ENCODE measurements at regions not wholly inside any gene's neighbourhood (a gene's known extent, or its start where the extent isn't known, plus 50 kb on each side); places are given as distances from the start of the nearest gene placed in this dataset.

GRCh38 chr10:3619241-3619640, 165.8 kb downstream of the KLF6 start:
- H3K27ac ChIP-seq, result no peak overlapping the region
- no peak for TF ChIP-seq CTCF (conservative IDR thresholded peaks at IDR 0.05; ENCODE audit: low read depth)
- DNase-seq (ENCODE audit: low spot score), result no peak
- ChIA-PET CTCF (interaction anchor here (0.7 kb wide), 1 partner anchor 167 kb away, joined by 4 read pairs; no protein-coding TSS in a partner anchor), POLR2A (ENCODE audit: low non-redundant PET) (no interaction called here)

- ChIA-PET POLR2A (ENCODE audit: low non-redundant PET) (no interaction called here), CTCF (no interaction called here)
- TF ChIP-seq CTCF (conservative IDR thresholded peaks at IDR 0.05; ENCODE audit: low read depth), result no peak
- no peak for DNase-seq (ENCODE audit: low spot score)
- no peak overlapping the region for H3K27ac ChIP-seq
Measured at GRCh38 chr10:3616880-3617279, 168.1 kb downstream of the KLF6 start.

DNA sequence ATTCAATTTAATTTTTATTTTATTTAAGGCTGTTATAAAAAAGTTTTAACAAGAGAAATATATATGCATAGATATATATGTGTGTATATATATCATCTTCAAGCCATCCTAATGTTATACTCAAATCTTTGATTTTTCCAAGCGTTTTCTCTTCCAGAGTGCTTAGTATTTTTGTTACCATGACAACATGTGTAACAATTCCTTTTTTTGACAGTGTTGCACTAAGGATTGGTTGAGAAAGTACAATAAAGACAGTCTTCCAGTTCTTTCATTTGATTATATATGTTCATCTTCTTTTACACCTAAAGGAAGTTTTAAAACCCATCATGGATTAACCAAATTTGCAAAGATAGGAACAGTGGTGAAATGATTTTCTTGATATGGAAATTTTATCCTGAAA, 171.7 kb downstream of the KLF6 start:
- ChIA-PET CTCF (interaction anchor here (0.6 to 0.7 kb wide), 2 partner anchors 14 to 249 kb away, joined by 3 read pairs; no protein-coding TSS in a partner anchor), POLR2A (ENCODE audit: low non-redundant PET) (no interaction called here)
- H3K27ac ChIP-seq, result no peak overlapping the region
- TF ChIP-seq CTCF (conservative IDR thresholded peaks at IDR 0.05; ENCODE audit: low read depth), result no peak
- DNase-seq (ENCODE audit: low spot score), result no peak

DNA sequence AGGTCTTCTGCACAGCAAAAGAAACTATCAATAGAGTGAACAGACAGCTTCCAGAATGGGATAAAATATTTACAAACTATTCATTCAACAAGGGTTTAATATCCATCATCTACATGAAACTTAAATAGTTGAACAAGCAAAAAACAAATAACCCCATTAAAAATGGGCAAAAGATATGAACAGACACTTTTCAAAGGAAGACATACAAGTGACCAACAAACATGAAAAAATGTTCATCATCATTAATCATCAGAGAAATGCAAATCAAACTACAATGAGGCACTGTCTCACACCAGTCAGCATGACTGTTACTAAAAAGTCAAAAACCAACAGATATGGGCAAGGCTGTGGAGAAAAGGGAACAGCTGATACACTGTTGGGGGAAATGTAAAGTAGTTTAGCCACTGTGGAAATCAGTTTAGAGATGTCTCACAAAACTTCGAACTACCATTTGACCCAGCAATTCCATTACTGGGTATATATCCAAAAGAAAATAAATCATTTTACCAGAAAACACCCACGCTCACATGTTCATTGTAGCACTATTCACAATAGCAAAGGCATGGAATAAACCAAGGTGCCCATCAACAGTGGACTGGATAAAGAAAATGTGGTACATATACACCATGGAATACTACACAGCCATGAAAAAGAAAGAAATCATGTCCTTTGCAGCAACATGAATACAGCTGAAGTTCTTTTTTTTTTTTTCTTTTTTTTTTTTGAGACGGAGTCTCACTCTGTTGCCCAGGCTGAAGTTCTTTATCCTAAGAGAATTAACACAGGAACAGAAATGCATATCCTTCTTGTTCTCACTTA, 172.6 kb downstream of the KLF6 start:
- ChIA-PET POLR2A (ENCODE audit: low non-redundant PET) (no interaction called here), CTCF (interaction anchor here (0.6 kb wide), 1 partner anchor 15 kb away, joined by 3 read pairs; no protein-coding TSS in a partner anchor)
- H3K27ac ChIP-seq, result no peak overlapping the region
- no peak for TF ChIP-seq CTCF (conservative IDR thresholded peaks at IDR 0.05; ENCODE audit: low read depth)
- DNase-seq (ENCODE audit: low spot score), result no peak

GRCh38 chr10:3606309-3606708, 178.7 kb downstream of the KLF6 start:
- CTCF ChIA-PET, result no interaction called here
- POLR2A ChIA-PET (ENCODE audit: low non-redundant PET), result no interaction called here
- DNase-seq (ENCODE audit: low spot score), result no peak
- no peak overlapping the region for H3K27ac ChIP-seq
- TF ChIP-seq CTCF (conservative IDR thresholded peaks at IDR 0.05; ENCODE audit: low read depth), result no peak

DNA sequence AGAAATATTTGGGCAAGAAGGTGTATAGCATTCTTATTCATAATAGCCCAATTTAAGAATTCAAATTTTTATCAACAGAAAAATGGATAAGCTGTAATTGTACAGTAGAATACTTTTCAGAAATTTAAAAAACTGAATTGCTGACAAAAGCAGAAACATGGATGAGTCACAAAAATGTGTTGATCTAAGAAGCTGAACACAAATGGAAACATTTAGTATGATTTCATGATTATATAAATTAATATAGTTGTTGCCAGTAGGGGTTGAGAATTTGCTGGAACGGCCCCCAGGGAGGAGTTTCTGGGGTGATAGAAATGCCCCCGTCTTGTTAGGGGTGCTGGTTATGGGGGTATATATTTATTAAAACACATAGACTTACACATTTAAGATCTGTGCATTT, 179.1 kb downstream of the KLF6 start:
- ChIA-PET POLR2A (ENCODE audit: low non-redundant PET) (no interaction called here), CTCF (no interaction called here)
- TF ChIP-seq CTCF (conservative IDR thresholded peaks at IDR 0.05; ENCODE audit: low read depth), result no peak
- no peak overlapping the region for H3K27ac ChIP-seq
- no peak for DNase-seq (ENCODE audit: low spot score)
